GM21423 (cell line): ENCODE measurements at regions not wholly inside any gene's neighbourhood (a gene's known extent, or its start where the extent isn't known, plus 50 kb on each side); places are given as distances from the start of the nearest gene placed in this dataset.

Source experiments
- ATAC-seq: cut with Tn5 transposase; IDR thresholded peaks from one replicate; pipeline ENCODE4 v1.9.1; 2021; ENCODE audit warnings: mild to moderate bottlenecking, moderate library complexity; ENCODE audit not compliant: unreplicated experiment

DNA sequence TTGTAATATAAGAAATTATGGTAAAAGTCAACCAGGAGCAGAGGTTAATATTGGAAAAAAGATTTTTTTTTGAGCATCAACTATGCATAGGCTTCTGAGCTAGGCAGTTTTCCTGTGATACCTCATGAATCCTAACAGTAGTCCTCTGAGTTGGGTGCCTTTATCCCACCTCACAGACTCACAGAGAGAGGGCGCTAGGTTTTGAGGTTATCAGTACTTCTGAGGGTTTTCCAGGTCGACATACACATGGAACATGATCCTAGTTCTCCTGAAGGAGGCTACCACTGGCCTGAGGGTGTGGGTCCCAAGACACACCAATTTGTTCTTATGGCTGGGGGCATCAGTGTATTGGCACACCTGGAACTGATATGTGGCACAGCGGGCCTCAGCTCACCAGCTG lies 358.8 kb upstream of the JAG1 start:
- no peak for ATAC-seq

DNA sequence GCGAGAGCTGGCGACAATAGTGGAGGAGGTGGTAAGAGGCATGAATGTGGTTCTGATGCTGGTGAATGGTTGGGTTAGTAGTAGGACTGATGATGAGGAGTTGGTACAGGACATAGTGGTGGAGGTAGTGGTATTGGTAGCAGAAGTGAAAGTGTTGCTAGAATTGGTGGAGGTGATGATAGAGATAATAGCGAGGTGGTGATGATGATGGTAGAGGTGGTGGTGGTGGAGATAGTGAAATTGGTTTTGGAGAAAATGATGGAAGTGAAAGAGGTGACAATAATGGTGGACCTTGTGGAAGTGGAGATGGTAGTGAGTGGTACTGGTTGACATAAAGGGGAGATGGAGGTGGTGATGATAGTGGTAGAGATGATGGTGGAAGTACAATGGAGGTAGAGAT lies 360.2 kb upstream of the JAG1 start:
- no peak for ATAC-seq

DNA sequence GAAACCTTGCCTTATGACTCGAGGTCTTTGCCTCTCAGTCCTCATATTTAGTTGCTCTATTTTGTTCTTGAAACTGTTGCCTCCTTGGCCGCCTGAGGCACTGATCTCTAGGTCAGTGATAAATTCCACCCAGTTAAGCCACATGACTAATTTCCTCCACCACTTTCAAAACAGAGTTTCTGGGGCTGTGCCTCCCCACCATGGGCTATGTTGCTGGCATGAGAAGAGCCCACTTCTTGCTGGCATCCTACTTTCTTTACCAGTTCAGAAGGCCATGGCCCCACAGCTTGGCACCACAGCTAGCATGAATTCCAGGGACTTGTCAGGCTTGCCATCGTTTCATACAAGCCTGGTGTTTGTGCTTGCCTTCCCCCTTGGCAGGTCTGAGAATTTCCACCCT lies 361.4 kb upstream of the JAG1 start:
- no peak for ATAC-seq

DNA sequence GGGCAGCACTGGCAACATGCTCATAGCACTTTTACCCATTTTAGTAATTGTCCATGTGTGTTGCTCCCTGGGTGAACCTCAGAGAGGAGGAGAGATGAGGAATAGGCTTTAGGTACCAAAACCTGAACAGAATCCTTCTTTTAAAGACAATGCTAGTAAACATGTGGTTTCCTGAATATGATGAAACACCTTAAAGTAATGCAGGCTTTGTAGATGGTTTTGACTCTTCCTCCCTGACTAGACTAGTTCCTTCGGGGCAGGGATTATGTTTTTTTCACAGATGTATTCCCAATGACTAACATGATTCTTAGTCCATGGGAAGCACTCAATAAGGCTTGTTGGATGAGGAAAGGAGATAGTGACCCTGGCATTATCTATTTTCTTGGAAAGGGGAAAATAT lies 367.6 kb upstream of the JAG1 start:
- ATAC-seq = no peak

DNA sequence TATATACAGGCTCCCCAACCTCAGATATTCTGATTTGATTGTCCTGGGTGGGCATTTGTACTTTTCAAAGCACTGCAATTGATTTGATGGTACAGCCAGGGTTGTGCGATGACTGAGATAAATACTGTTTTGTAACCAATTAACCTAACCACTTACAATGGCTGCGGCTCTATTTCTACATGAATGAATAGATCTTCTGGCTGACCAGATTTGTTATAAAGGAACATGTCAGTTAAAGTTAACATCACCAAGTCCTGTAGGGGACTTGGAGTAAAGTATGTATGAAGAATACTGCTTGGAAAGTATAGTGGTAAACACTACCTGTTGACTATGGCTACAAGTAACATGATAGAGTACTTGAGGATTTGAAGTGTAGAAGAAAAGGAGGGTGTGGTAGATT lies 369.2 kb upstream of the JAG1 start:
- no peak for ATAC-seq

DNA sequence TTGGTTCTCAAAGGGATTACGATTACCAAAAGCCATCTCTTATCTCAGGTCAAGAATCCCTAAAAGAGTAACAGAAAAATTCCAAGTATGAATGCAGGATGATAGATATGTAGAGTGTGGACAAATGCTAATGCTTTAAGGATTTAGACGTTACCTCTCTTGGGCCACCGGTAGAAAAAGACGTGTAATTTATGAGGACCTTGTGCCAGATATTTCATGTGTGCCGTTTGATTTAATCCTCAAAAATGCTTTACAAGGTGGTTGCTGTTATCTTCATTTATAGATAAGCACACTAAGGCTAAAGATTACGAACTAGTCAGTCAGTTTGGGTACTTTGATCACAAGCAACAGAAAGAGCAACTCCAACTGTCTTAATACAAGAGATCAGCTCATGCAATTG lies 370.8 kb upstream of the JAG1 start:
- no peak for ATAC-seq

DNA sequence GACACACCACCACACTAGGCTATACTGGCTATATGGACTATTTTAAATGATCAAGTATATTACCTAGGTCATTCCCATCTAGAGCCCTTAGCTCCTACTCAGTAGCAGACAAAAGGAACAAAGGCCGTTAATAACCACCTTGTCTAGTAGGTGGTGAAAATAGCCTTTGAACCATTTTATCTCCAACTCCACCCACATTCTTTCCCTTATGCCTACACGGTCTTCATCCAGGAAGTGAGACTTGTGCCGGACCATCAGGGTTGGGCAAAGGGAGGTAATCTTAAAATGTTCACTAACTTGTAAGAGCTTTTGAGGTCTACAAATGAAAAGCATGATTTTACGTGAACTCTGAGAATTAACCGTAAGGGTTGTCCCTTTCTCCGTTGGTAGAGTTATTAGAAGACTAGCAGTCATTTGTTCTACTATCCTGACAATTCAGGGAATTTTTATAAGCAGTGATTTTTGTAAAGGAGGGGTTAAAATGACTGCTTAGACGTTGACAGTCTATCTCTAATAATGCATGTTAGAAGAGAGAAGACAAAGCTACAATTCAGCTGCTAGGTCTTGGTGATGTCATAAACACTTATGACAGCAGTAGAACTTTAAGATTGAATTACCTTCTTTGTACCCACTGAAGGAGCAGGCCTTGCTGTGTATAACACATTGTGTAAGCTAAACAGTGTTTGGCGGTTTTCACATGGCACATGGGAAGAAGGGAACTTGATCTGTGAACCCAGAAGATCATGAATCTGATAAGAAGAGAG lies 371.8 kb upstream of the JAG1 start:
- ATAC-seq = no peak

DNA sequence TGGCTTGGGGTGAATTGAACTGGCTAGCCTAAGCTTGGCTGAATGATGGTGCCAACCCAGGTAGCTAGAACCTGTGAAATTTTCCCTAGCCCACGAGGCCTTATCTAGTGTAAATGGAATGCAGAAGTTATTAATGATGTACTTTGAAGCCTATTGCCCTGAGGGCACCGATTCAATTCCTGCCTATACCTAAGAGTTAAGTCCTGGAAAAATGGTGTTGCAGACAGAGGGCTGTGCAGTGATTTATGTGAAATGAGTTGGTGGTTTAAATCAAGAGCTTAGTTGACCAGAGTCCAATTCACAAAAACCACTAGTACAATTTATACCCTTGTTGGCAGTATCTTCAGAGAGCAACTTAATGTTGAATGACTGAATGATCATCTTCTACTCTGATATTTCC lies 373.8 kb upstream of the JAG1 start:
- no peak for ATAC-seq

DNA sequence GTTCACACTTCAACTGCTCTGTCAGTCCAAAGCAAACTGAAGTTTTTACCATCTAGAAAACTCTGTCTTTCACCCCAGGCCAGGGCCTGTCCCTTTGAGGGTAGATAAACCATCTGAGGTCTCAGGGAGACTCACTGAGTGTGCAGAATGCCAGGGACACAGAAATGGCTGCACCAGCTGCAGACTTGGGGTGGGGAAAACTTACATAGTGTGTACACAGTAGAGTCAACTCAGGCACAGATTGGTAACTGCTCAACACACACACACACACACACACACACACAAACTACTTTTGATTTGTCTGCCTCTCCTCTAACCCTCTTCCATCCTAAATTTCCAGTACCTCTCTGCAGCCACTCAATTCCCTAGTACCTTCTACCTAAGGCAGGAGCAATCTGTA lies 374.9 kb upstream of the JAG1 start:
- no peak for ATAC-seq

DNA sequence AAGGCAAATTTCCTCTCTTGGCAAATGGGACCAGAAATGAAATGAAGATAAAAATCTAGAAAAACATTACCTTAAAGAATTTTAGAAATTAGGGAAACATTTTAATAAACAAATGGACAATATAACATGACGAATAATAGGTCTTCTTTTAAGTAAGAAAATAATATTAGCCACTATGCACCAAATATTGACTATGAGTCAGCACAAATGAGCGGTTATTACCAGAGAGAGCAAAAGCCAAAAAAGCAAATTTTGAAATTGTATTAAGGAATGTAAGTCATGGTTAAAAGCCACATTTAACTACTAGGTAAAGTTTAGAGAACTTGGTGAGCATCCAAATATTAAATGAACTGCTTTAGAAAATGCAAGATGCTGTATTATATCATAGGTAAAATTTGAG lies 376.6 kb upstream of the JAG1 start:
- no peak for ATAC-seq

DNA sequence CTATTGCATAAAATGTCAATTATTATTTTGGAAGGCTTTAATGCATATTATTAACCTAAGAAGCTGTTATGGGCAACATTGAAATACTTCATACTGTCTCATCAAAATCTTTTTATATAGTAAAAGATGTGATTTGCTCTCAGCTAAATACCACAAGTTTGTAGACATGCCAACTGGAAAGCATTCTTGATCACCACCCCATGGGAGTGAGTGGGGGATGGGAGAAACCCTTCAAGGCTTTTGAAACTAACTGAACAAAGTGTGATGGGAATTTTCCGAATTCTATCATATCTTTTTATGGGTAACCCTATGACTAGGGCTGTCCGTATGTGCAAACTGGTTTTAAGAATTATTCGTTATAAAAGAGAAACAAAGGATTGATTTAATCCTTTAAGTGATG lies 377.3 kb upstream of the JAG1 start:
- ATAC-seq = no peak

DNA sequence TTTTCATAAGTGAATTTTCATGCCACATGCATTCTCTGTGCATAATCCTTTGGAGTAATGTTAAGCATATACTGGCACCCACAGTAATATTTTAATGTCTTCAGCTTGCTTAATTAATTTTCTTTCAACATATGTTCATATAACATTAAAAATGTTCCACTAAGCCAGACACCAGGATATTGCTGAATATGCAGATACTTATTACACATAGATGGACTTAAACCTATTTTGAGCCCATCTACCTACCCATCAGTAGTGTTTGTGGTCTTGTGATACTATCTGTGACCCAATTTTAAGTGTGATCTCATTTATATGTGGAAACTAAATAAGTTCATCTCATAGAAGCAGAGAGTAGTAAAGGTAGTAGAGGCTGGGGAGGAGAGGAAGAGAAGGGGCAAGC lies 379.5 kb upstream of the JAG1 start:
- no peak for ATAC-seq

DNA sequence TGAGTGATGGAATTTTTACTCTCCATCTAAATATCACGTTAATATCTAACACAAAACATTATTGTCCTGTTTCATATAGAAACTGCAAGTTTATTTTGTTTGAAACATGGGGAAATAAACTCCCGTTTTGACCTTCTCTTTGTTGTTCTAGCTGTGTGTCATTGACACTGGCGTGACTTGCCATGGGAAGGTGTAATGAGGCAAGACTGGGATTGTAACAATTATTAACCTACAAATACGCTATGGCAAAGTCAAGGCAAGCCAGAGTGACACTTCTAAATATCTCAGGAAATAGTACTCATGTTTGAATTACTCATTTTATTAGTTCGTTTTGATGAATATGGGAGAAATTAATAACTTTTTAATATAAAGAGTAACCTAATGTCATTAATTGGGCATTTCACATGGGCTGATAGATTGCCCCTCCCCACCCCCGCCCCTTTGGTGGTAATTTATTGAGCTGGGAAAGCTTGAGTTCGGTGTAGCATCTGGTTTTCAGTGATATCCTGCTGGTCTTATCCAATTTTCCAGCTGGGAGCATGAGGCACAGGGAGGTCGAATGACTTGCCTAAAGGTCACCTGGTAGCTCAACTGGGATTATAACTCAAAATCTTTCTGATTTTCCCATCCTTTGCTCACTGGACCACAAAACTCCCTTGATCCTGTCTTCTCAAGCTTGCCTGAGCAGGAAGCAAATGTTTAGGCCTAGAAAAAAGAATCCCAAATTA lies 380.6 kb upstream of the JAG1 start:
- ATAC-seq = no peak

DNA sequence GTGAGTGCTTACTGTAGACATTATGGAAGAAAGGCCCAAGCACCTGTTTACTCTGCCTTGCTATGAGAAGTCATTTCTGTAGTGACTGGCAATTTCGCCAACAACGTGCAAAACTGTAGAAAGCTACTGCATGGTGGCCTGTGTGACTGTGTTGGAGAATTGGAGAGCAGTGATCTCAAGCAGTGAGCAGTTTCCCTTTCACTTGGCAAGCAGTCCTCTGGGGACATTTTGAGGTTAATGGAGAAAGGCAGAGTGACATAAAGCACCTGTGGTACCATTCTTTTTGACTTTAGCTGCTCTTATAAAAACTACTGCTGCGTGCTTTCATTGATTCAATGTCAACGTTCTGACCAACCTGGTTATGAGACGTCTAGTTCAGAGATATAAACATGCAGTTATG lies 382.6 kb upstream of the JAG1 start:
- no peak for ATAC-seq

DNA sequence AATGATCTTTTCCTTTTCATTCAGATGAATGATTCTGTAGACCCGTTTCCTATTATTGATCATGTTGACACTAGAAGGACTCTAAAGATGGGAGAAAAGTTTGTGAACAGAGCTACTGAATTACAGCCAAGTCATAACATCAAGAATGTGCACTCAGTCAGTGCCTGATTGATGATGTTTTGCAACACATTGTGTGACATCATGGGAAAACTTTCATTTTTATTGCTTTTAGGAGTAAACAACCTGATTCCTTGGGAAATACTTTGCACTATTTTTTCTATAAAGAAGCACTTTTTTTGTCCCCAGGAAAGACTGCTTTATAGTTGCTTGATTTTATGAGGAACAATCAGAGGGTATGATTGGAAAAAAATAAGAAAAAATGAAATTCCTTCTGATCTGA lies 383.8 kb upstream of the JAG1 start:
- ATAC-seq = no peak

DNA sequence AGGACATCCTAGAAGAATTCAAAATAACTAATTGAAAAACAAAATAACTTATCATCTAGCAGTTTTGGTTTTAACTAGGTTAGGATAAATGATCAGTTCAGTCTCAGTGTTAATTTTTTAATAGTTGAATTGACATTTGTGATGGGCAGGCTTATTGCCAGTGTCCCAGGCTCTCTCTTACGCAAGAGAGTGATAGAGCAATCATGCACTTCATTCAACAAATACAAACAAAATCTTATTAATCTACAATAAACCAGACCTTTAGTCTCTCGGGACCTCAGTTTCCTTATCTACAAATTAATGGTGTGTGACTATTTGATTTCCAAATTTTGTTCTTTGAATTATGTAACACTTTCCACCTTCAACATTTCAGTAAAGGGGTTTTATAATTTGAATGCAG lies 385.9 kb upstream of the JAG1 start:
- ATAC-seq = no peak

DNA sequence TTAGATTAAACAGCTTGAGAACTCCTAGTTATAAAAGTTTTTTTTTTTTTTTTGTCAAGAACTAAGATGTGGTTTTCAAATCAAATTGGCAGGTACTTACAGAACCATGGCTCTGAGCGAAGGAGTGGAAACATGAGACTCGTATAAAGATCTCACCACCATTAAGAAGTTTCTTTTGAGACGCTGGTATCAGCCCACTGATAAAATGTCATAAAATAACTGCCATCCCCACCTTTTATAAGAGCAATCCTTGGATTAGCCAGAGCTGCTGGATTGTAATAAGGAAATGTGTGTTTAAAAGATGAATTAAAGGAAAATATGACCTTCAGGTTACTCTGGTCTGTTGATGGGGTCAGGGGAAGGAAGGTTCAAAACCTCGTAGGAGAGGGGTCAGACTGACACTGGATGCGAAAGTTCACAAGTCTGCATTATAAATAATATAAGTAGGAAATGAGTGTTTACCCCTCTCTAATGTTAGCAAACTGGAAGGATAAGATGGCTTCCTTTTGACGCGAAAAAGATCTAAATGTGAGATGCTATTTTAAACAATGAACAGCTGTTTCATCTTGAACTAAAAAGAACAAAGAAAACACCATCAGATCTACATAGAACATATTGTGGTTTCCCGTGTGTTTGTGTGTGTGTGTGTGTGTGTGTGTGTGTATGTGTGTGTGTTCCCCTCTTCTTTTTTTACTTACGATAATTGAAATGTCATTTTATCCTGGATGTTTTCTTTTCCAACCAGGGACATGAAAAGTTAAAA lies 386.8 kb upstream of the JAG1 start:
- no peak for ATAC-seq

DNA sequence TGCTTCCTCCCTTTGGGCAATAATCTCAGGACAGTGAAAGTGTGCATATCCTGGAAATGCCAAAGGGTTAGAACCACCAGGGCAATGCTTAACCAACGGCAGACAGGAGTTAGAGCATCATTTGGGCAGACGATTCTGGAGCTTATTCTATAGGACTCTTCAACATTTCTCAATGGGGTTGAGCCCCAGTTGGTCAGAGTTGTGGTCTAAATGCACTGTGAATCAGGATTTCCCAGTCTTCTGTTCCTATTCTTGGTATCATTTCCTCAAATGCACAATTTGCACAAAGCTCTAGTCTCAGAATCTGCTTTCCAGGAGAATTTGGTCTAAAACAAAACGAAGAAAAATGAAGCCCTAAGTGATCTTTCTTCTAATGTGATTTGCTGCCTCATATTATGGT lies 389.6 kb upstream of the JAG1 start:
- ATAC-seq = no peak

DNA sequence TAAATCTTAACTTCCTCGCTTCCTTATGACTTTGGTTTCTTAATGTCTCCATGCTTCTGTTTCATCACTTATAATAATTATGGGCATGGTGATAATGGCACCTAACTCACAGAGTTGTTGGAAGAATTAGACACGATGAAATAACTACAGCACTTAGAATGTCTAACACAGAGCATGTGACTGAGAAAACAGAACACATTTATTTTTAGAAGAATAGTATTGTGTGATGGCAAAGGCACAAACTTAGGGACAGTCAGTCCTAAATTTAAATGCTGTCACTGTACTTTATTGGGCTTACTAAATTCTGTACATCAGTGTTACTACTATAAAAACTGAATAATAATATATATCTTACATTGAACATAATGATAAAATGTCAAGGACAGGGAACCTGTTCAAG lies 391.1 kb upstream of the JAG1 start:
- ATAC-seq = no peak

DNA sequence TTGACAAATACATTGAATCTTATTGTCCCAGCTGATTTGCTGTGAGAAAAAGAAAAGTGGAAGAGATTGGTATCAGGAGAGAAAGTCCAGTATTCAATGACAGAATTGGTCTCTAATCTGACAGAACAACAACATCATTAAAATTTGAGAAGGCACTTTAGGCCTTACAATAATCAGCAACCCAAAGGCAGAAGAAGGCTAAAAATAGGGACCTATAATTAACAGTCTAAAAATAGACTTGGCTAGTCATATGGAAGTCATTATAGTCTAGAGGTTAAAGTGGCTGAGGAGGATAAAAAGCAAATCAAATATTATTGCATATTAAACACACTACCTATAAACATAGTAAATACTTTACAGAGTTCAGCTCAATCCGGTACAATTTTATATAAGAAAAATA lies 393.6 kb upstream of the JAG1 start:
- no peak for ATAC-seq

DNA sequence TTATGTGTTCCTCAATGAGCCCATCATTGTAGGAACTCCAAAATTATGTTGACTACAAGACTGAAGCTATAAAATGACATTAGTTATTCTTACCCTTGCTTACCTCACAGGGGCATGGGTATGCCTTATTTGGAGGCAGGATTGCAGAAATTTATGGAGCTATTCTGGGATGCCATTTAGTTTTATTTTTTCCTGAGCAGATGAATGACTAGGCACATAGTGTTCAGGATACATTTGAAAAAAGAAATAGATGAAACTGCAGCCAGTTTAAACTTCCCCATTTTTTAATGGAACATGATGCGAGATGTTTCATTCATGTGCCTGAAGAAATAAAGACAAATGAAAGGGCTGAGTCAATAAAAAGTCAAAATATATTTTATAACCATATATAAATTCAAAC lies 399.2 kb upstream of the JAG1 start:
- no peak for ATAC-seq
